Lung (tissue), 11 donors: ENCODE measurements at regions not wholly inside any gene's neighbourhood (a gene's known extent, or its start where the extent isn't known, plus 50 kb on each side); places are given as distances from the start of the nearest gene placed in this dataset.

Source experiments
- ATAC-seq: fragments of 200-7000 bp; cut with Tn5 transposase; one replicate; pipeline ENCODE4 v1.9.1; 2020; ENCODE audit warnings: moderate number of reproducible peaks; ENCODE audit not compliant: insufficient read depth, low FRiP score
- DNase-seq, 3 donors: peaks; one replicate each; pipeline ENCODE4 v3.0.0-alpha.2; 2013 to 2017
- H3K27ac ChIP-seq, 2 donors: one replicate each; pipeline ENCODE4 v1.5.1; 2013; ENCODE audit warnings: mild to moderate bottlenecking in 2 of 2, moderate library complexity in 2 of 2, control low read depth in 1 of 2, inconsistent platforms in 1 of 2, low read depth in 1 of 2, low read length in 1 of 2
- H3K27me3 ChIP-seq, 3 donors: one replicate each; pipeline ENCODE4 v1.5.1; 2013; ENCODE audit warnings: low read length in 2 of 3; ENCODE audit not compliant: control insufficient read depth in 3 of 3, insufficient read depth in 3 of 3
- H3K36me3 ChIP-seq, 4 donors: one replicate each; pipeline ENCODE4 v1.5.1; 2013; ENCODE audit warnings: low read length in 4 of 4, mild to moderate bottlenecking in 1 of 4, moderate library complexity in 1 of 4; ENCODE audit not compliant: control insufficient read depth in 4 of 4, insufficient read depth in 4 of 4
- H3K4me1 ChIP-seq, 5 donors: one replicate each; pipeline ENCODE4 v1.5.1; 2013; ENCODE audit warnings: low read length in 5 of 5, mild to moderate bottlenecking in 2 of 5, moderate library complexity in 1 of 5; ENCODE audit not compliant: control insufficient read depth in 5 of 5, insufficient read depth in 5 of 5
- H3K4me3 ChIP-seq: one replicate; pipeline ENCODE4 v1.5.1; 2013; ENCODE audit warnings: mild to moderate bottlenecking, control low read depth, moderate library complexity
- H3K9ac ChIP-seq, 2 donors: one replicate each; pipeline ENCODE4 v1.5.1; 2013; ENCODE audit warnings: low read length in 2 of 2, control low read depth in 1 of 2; ENCODE audit not compliant: insufficient read depth in 1 of 2
- H3K9me3 ChIP-seq, 4 donors: one replicate each; pipeline ENCODE4 v1.5.1; 2013; ENCODE audit warnings: low read length in 3 of 4, mild to moderate bottlenecking in 1 of 4, moderate library complexity in 1 of 4; ENCODE audit not compliant: control insufficient read depth in 4 of 4, insufficient read depth in 3 of 4
- CTCF ChIP-seq: IDR thresholded peaks from 2 replicates; pipeline ENCODE4 v1.5.1; 2012; ENCODE audit warnings: mild to moderate bottlenecking; ENCODE audit errors: control extremely low read depth, extremely low read depth
- WGBS, 2 donors: extraction: QIAGEN DNeasy Blood & Tissue Kit; methylation state at CpG; one replicate each; pipeline ENCODE4 v1.1.7; 2013; 5-methylcytosine and 5-hydroxymethylcytosine counted together
- donor health status: control.
- donor health status: control.
- donor health status: Bipolar disorder and iron deficiency.
- donor health status: healthy.
- donor health status: DM: yes; HTN: yes; CAD: no.

- no peak for ATAC-seq
- no peak for DNase-seq
- Histone ChIP-seq H3K27ac (no peak overlapping the region), H3K4me3 (no peak overlapping the region), H3K4me1 (no peaks in the 10 kb centered on the region), H3K9ac (no peak overlapping the region), H3K9me3 (no peaks in the 10 kb centered on the region), H3K36me3 (no peaks in the 10 kb centered on the region), H3K27me3 (no peaks in the 10 kb centered on the region)
- 83 to 88% methylated on average over 1 of the region's 1 CpG for WGBS, 2 donors
- TF ChIP-seq CTCF: no peak
These were observed 352.4 kb downstream of the SH2D4B start for GRCh38 chr10:80890146-80890545.

- no peaks in the 10 kb centered on the region for H3K9me3 ChIP-seq
- H3K36me3 ChIP-seq: no peaks in the 10 kb centered on the region
- TF ChIP-seq CTCF: no peak
- ATAC-seq: no peak
- H3K9ac ChIP-seq: no peak overlapping the region
- WGBS, 2 donors: 90 to 92% methylated on average over 5 of the region's 5 CpGs
- DNase-seq: no peak
- no peak overlapping the region for H3K4me3 ChIP-seq
- no peaks in the 10 kb centered on the region for H3K27me3 ChIP-seq
- H3K4me1 ChIP-seq: no peaks in the 10 kb centered on the region
- H3K27ac ChIP-seq: no peak overlapping the region
These were observed 355.6 kb downstream of the SH2D4B start for GRCh38 chr10:80893256-80893655.

GRCh38 chr10:80894311-80894791 lies 356.6 kb downstream of the SH2D4B start:
- H3K9ac ChIP-seq: no peak overlapping the region
- H3K4me1 ChIP-seq: no peaks in the 10 kb centered on the region
- no peak for TF ChIP-seq CTCF
- 49 to 64% methylated on average over 3 of the region's 3 CpGs for WGBS, 2 donors
- H3K27ac ChIP-seq: no peak overlapping the region
- DNase-seq (no peak), ATAC-seq (no peak)
- H3K36me3 ChIP-seq: no peaks in the 10 kb centered on the region
- H3K9me3 ChIP-seq: no peaks in the 10 kb centered on the region
- no peak overlapping the region for H3K4me3 ChIP-seq
- no peaks in the 10 kb centered on the region for H3K27me3 ChIP-seq

- no peaks in the 10 kb centered on the region for H3K4me1 ChIP-seq
- no peaks in the 10 kb centered on the region for H3K27me3 ChIP-seq
- no peaks in the 10 kb centered on the region for H3K36me3 ChIP-seq
- no peaks in the 10 kb centered on the region for H3K9me3 ChIP-seq
- no peak overlapping the region for H3K9ac ChIP-seq
- no peak for DNase-seq
- WGBS, 2 donors: 76 to 87% methylated on average over 11 of the region's 11 CpGs
- no peak for TF ChIP-seq CTCF
- H3K4me3 ChIP-seq: no peak overlapping the region
- ATAC-seq: no peak
- H3K27ac ChIP-seq: no peak overlapping the region
These were observed 357.2 kb downstream of the SH2D4B start for GRCh38 chr10:80894797-80895467.
